ENCODE measurements at regions not wholly inside any gene's neighbourhood (a gene's known extent, or its start where the extent isn't known, plus 50 kb on each side); places are given as distances from the start of the nearest gene placed in this dataset.
"Not testable (repeated sequence)": the region's sequence is repeated elsewhere in the genome, so short reads cannot be mapped to it uniquely, and the experiment has no call there.

DNA sequence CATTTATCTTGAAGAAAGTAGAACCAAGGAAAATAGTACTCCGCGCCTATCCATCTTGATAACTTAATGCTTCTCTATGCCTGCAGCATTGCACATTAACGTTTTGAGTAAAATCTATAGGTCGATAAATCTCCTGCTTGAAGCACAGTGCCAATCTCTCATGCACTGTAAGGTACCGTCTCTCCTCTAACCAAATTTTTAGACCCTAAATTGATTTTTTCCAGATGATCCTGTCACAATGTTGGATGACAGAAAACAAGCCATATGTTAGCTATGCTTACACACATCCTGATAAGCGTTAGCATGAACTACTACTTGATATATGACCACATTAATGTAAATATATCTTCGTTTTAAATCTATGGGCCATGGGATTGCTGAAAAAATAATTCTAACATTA, 723.8 kb upstream of the CDH6 start:
- no peaks in the 10 kb centered on the region for H3K9me3 ChIP-seq (ENCODE audit: low read length)

DNA sequence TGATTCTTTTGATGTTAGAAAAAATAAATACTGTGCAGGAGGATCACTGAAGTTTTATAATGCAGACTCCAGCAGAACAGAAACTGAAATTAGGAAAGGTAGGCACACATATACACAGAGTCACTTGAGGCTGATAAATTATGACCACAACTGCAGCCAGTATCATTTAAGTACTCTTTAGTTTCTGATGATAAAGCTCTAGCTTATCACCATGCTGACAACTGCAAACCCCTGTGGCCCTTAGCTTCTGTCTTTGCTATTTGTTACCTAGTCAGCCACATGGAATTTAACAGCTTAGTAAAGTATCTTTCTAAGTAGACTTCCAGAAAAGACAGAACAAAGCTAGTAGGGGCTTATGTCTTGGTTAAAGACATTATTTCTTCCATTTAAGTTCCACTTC, 734.8 kb upstream of the CDH6 start:
- H3K4me1 ChIP-seq (ENCODE audit: insufficient read depth, low read length), result no peaks in the 10 kb centered on the region
- no peaks in the 10 kb centered on the region for H3K27me3 ChIP-seq (ENCODE audit: insufficient read depth, low read length)
- H3K4me3 ChIP-seq (ENCODE audit: low read length), result no peak overlapping the region
- H3K36me3 ChIP-seq (ENCODE audit: insufficient read depth, low read length), result no peaks in the 10 kb centered on the region
- no peak overlapping the region for H2AFZ ChIP-seq (ENCODE audit: low read depth, low read length)
- no peaks in the 10 kb centered on the region for H3K9me3 ChIP-seq (ENCODE audit: low read length)

More for the DNA sequence above, 723.8 kb upstream of the CDH6 start:
- H3K36me3 ChIP-seq (ENCODE audit: insufficient read depth, low read length), result no peaks in the 10 kb centered on the region
- H3K27me3 ChIP-seq (ENCODE audit: insufficient read depth, low read length), result no peaks in the 10 kb centered on the region
- H3K4me3 ChIP-seq (ENCODE audit: low read length), result no peak overlapping the region
- H3K4me1 ChIP-seq (ENCODE audit: insufficient read depth, low read length), result no peaks in the 10 kb centered on the region
- no peak overlapping the region for H2AFZ ChIP-seq (ENCODE audit: low read depth, low read length)

DNA sequence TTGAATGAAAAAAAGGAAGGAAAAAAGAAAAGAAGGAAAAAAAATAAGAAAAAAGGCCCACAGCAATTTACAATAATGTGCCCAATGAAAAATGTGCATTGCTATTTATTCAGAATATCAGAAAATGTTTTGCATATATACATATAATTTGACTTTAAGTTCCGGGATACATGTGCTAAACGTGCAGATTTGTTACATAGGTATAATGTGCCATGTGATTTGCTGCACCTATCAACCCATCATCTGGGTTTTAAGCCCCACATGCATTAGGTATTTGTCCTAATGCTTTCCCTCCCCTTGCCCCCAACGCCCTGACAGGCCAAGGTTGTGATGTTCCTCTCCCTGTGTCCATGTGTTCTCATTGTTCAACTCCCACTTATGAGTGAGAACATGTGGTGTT, 738.0 kb upstream of the CDH6 start:
- not testable (repeated sequence) for H3K36me3 ChIP-seq (ENCODE audit: insufficient read depth, low read length); H3K27me3 ChIP-seq (ENCODE audit: insufficient read depth, low read length); H2AFZ ChIP-seq (ENCODE audit: low read depth, low read length); H3K9me3 ChIP-seq (ENCODE audit: low read length); H3K4me1 ChIP-seq (ENCODE audit: insufficient read depth, low read length); H3K4me3 ChIP-seq (ENCODE audit: low read length)

DNA sequence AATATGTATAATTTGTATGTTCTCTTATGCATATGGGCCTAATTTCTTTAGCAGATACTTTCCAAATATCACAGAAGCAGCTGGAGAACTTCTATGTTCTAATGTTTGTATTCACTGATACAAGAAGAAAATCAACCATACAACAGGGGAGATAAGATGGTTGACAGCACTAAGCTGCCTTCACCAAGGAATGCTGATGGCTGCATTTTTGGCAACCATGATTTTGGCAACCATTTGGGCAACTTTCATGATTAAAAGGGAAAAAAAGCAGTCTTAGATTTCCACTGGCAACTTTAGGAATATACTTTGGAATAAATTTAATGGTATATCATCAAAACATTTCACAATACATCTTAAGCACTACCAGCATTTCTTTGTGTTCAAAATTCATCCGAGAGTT, 740.3 kb upstream of the CDH6 start:
- H3K4me1 ChIP-seq (ENCODE audit: insufficient read depth, low read length), result no peaks in the 10 kb centered on the region
- H3K36me3 ChIP-seq (ENCODE audit: insufficient read depth, low read length), result no peaks in the 10 kb centered on the region
- no peaks in the 10 kb centered on the region for H3K9me3 ChIP-seq (ENCODE audit: low read length)
- no peak overlapping the region for H3K4me3 ChIP-seq (ENCODE audit: low read length)
- no peak overlapping the region for H2AFZ ChIP-seq (ENCODE audit: low read depth, low read length)
- H3K27me3 ChIP-seq (ENCODE audit: insufficient read depth, low read length), result no peaks in the 10 kb centered on the region

DNA sequence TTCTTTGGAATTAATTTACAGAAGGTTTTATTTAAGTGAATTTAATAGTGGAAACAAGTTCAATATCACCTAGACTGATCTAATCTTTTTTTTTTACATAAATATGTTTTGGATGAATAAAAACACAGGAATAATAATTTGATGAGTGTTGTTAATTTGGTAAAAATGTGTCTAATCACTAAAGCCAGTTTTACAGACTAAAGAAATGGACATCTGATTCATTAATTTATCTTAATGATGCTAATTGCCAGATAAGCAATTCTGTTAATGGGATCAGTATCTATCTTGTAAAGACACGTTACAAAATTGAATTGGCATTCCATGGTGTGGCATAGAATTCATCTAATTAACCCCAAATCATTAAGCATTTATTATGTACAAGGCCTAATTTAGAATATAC, 743.3 kb upstream of the CDH6 start:
- H3K4me3 ChIP-seq (ENCODE audit: low read length), result no peak overlapping the region
- H3K36me3 ChIP-seq (ENCODE audit: insufficient read depth, low read length), result no peaks in the 10 kb centered on the region
- H3K4me1 ChIP-seq (ENCODE audit: insufficient read depth, low read length), result no peaks in the 10 kb centered on the region
- H3K9me3 ChIP-seq (ENCODE audit: low read length), result no peaks in the 10 kb centered on the region
- H2AFZ ChIP-seq (ENCODE audit: low read depth, low read length), result no peak overlapping the region
- no peaks in the 10 kb centered on the region for H3K27me3 ChIP-seq (ENCODE audit: insufficient read depth, low read length)

DNA sequence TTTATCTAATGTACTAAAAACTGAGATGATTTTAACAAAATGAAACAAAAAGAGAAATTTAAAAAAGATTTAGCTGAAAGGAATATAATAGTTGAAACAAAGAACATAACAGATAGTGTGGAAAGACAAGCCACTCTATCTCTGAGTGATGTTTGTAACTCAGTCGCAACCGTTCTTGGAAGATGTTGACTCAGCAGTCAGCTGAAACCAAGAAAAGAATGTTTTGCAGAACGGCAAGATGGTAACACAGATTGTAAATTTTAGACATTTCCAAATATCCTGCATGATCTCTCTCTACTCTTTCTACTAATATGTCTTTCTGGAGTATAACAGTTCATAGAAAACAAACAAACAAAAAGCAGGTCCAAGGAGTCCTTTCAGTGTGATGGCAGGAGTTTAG, 746.1 kb upstream of the CDH6 start:
- Histone ChIP-seq H3K27me3 (ENCODE audit: insufficient read depth, low read length) (no peaks in the 10 kb centered on the region), H3K4me3 (ENCODE audit: low read length) (no peak overlapping the region), H3K9me3 (ENCODE audit: low read length) (no peaks in the 10 kb centered on the region), H3K4me1 (ENCODE audit: insufficient read depth, low read length) (no peaks in the 10 kb centered on the region), H3K36me3 (ENCODE audit: insufficient read depth, low read length) (no peaks in the 10 kb centered on the region), H2AFZ (ENCODE audit: low read depth, low read length) (no peak overlapping the region)

DNA sequence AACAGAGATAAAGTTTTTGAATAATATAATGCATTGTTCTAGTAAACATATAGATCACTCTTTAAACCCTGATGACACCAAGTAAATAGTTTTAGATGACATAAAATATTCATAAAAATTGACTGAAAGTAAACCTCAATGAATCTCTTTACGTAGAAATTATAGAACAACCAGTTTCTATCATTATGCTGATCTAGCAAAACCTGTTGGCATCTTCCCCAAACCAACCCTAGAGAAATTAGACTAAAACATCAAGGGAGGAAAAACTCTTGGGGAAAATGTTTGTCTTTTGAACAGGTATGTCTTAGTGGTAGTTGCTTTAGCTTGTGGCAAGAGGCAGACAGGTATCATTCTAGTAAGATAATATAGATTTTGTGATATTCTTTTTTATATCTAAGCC, 747.0 kb upstream of the CDH6 start:
- no peak overlapping the region for H3K4me3 ChIP-seq (ENCODE audit: low read length)
- H3K27me3 ChIP-seq (ENCODE audit: insufficient read depth, low read length), result no peaks in the 10 kb centered on the region
- H2AFZ ChIP-seq (ENCODE audit: low read depth, low read length), result no peak overlapping the region
- no peaks in the 10 kb centered on the region for H3K36me3 ChIP-seq (ENCODE audit: insufficient read depth, low read length)
- no peaks in the 10 kb centered on the region for H3K4me1 ChIP-seq (ENCODE audit: insufficient read depth, low read length)
- no peaks in the 10 kb centered on the region for H3K9me3 ChIP-seq (ENCODE audit: low read length)

DNA sequence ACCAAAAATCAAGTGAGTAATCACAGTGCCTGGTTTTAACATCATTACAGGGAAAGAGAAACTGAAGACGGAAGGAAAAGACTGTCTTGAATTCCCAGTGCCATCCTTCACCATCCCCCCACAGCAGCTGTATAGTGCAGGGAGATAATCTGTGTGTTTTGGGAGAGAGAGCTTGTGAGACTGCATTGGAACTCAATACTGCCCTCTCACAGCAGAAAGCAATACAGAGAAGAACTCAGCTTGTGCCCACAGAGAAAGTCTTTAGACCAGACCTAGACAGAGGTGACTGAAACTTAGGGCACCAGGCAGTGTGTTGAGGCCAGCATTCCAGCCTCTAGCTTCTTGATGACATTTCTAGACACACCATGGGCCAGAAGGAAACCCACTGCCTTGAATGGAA, 754.7 kb upstream of the CDH6 start:
- H3K9me3 ChIP-seq (ENCODE audit: low read length), result peaks cover 6% of the 10 kb centered on the region
- H3K4me3 ChIP-seq (ENCODE audit: low read length), result no peak overlapping the region
- no peaks in the 10 kb centered on the region for H3K4me1 ChIP-seq (ENCODE audit: insufficient read depth, low read length)
- H3K27me3 ChIP-seq (ENCODE audit: insufficient read depth, low read length), result peaks cover 2% of the 10 kb centered on the region
- H2AFZ ChIP-seq (ENCODE audit: low read depth, low read length), result no peak overlapping the region
- H3K36me3 ChIP-seq (ENCODE audit: insufficient read depth, low read length), result no peaks in the 10 kb centered on the region

DNA sequence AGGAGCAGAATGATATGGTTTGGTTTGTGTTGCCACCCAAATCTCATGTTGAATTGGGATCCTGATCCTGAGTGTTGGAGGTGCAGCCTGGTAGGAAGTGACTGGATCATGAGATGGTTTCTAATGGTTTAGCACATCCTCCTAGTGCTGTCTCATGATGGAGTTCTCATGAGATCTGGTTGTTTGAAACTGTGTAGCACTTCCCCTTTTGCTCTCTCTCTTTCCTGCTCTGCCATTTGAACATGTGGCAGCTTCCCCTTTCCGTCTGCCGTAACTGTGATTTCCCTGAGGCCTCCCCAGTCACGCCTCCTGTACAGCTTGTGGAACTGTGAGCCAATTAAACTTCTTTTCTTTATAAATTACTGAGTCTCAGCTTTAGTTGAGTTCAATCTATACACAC, 756.8 kb upstream of the CDH6 start:
- Histone ChIP-seq H3K36me3 (ENCODE audit: insufficient read depth, low read length) (no peaks in the 10 kb centered on the region), H3K9me3 (ENCODE audit: low read length) (peaks cover 6% of the 10 kb centered on the region), H3K27me3 (ENCODE audit: insufficient read depth, low read length) (peaks cover 2% of the 10 kb centered on the region), H2AFZ (ENCODE audit: low read depth, low read length) (no peak overlapping the region), H3K4me3 (ENCODE audit: low read length) (no peak overlapping the region), H3K4me1 (ENCODE audit: insufficient read depth, low read length) (no peaks in the 10 kb centered on the region)

DNA sequence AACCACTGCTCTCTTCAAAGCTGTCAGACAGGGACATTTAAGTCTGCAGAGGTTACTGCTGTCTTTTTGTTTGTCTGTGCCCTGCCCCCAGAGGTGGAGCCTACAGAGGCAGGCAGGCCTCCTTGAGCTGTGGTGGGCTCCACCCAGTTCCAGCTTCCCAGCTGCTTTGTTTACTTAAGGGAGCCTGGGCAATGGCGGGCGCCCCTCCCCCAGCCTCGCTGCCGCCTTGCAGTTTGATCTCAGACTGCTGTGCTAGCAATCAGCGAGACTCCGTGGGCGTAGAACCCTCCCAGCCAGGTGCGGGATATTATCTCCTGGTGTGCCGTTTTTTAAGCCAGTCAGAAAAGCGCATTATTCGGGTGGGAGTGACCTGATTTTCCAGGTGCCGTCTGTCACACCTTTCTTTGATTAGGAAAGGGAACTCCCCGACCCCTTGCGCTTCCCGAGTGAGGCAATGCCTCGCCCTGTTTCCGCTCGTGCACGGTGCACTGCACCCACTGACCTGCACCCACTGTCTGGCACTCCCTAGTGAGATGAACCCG, 764.5 kb upstream of the CDH6 start:
- H3K36me3 ChIP-seq (ENCODE audit: insufficient read depth, low read length); H3K4me1 ChIP-seq (ENCODE audit: insufficient read depth, low read length); H3K4me3 ChIP-seq (ENCODE audit: low read length); H3K27me3 ChIP-seq (ENCODE audit: insufficient read depth, low read length); H3K9me3 ChIP-seq (ENCODE audit: low read length); H2AFZ ChIP-seq (ENCODE audit: low read depth, low read length): not testable (repeated sequence)

DNA sequence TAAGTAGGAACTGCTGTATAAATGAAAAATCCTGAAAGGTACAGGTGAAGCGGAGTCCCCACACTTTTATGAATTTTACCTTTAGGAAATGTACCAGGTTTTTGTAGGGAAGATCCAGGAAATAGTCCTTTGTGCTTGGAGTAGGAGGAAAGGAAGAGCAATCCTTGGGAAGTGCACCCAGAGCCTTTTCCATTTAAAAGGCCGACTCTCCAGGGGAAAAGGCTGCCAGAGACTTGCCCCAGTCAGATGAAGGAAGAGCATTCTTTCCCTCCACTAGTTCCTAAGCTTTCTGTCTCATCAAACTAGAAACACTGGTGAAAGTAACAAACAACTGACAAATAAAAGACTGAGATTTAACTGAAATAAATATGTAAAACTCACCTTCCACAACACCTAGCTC, 779.4 kb upstream of the CDH6 start:
- no peak overlapping the region for H3K4me3 ChIP-seq (ENCODE audit: low read length)
- H3K4me1 ChIP-seq (ENCODE audit: insufficient read depth, low read length), result no peaks in the 10 kb centered on the region
- no peaks in the 10 kb centered on the region for H3K9me3 ChIP-seq (ENCODE audit: low read length)
- no peaks in the 10 kb centered on the region for H3K27me3 ChIP-seq (ENCODE audit: insufficient read depth, low read length)
- no peak overlapping the region for H2AFZ ChIP-seq (ENCODE audit: low read depth, low read length)
- H3K36me3 ChIP-seq (ENCODE audit: insufficient read depth, low read length), result no peaks in the 10 kb centered on the region

DNA sequence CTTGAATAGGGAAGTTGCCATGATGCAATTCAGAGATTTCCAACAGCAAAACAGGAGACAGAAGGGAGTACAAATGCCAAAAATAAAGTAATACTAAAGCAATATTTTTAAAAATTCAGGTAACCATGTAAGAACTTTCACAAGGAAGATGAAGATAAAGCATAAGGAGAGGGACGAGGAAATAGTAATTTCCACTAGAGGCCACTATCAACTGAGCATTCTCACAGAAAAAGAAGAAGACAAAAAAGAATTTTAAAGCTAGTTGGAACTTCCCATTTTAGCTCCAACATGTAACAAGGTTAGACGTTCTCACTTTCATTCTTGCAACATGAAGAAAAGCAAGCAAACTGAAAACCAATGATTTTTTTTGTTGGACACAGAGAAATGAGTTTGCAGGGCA, 779.9 kb upstream of the CDH6 start:
- H3K4me3 ChIP-seq (ENCODE audit: low read length), result no peak overlapping the region
- no peaks in the 10 kb centered on the region for H3K36me3 ChIP-seq (ENCODE audit: insufficient read depth, low read length)
- H3K9me3 ChIP-seq (ENCODE audit: low read length), result no peaks in the 10 kb centered on the region
- H2AFZ ChIP-seq (ENCODE audit: low read depth, low read length), result no peak overlapping the region
- H3K4me1 ChIP-seq (ENCODE audit: insufficient read depth, low read length), result no peaks in the 10 kb centered on the region
- no peaks in the 10 kb centered on the region for H3K27me3 ChIP-seq (ENCODE audit: insufficient read depth, low read length)

DNA sequence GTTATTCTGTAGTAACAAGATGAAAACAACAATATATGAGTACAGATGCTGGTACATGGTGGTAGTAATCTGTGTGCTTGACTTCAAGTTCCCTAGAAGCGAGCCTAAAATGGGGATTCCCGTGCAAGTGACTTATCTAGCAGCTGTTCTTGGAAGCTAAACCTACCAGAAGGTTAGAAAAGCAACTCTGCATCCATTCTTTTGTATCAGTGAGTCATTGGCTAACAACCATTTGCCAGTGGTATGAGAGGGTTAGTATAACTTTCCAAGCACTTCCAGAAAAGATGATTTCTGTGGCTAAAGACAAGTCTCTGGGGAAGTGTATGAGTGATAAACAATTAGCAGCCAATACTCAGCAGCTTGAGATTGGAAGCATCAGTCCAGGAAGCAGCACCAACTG, 787.7 kb upstream of the CDH6 start:
- no peaks in the 10 kb centered on the region for H3K27me3 ChIP-seq (ENCODE audit: insufficient read depth, low read length)
- no peak overlapping the region for H2AFZ ChIP-seq (ENCODE audit: low read depth, low read length)
- no peaks in the 10 kb centered on the region for H3K9me3 ChIP-seq (ENCODE audit: low read length)
- no peaks in the 10 kb centered on the region for H3K36me3 ChIP-seq (ENCODE audit: insufficient read depth, low read length)
- no peaks in the 10 kb centered on the region for H3K4me1 ChIP-seq (ENCODE audit: insufficient read depth, low read length)
- no peak overlapping the region for H3K4me3 ChIP-seq (ENCODE audit: low read length)

DNA sequence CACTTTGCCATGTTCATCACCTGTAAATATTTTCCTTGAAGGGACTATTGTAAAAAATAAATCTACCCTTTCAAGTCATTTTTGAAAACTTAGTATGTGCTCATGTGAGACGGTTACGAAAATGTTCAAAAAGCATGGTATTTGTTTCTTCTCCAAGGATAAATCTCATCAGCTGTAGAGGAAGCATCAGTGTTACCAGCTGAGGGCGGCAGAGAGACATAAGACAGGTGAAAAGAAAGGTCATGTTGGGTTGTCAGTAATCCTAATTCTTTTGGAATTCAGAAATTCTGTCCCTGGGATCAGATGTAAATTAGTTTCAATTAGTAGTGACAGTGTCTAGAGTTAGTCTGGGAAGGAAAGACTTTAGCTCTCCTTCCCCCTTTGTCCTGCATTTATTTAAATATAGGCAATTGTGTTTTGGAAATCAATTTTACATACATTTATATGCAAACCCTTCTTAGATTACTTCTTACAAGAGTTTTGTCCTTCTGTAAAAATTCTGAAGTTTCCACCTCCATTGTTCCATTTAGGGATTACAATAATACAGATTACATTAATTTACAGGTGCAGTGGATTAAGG, 791.9 kb upstream of the CDH6 start:
- Histone ChIP-seq H2AFZ (ENCODE audit: low read depth, low read length) (no peak overlapping the region), H3K4me3 (ENCODE audit: low read length) (no peak overlapping the region), H3K36me3 (ENCODE audit: insufficient read depth, low read length) (no peaks in the 10 kb centered on the region), H3K9me3 (ENCODE audit: low read length) (no peaks in the 10 kb centered on the region), H3K4me1 (ENCODE audit: insufficient read depth, low read length) (no peaks in the 10 kb centered on the region), H3K27me3 (ENCODE audit: insufficient read depth, low read length) (no peaks in the 10 kb centered on the region)

Measured in neuron (in vitro differentiated cells).